ENCODE measurements at regions not wholly inside any gene's neighbourhood (a gene's known extent, or its start where the extent isn't known, plus 50 kb on each side); places are given as distances from the start of the nearest gene placed in this dataset.

DNA sequence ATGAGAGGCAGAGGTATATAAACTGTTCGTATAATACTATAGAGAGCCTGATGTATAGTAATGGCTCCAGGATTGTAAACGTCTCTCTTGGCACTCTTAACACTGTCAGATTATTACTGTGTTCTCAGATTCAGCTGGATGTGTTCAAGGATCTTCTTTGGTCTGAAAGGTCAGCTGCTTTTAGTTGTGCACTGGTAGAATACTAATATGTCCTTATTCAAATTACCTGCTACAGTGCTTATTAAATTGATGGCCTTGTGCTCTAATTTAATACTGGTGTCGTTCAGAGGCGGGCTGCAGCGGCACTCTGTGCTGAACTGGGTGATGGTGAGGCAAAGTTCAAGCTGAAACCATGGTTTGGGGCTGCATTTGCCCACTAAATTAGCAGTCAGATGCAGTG lies 216.7 kb upstream of the ARRDC3 start:
- TF ChIP-seq, protein P1, sequence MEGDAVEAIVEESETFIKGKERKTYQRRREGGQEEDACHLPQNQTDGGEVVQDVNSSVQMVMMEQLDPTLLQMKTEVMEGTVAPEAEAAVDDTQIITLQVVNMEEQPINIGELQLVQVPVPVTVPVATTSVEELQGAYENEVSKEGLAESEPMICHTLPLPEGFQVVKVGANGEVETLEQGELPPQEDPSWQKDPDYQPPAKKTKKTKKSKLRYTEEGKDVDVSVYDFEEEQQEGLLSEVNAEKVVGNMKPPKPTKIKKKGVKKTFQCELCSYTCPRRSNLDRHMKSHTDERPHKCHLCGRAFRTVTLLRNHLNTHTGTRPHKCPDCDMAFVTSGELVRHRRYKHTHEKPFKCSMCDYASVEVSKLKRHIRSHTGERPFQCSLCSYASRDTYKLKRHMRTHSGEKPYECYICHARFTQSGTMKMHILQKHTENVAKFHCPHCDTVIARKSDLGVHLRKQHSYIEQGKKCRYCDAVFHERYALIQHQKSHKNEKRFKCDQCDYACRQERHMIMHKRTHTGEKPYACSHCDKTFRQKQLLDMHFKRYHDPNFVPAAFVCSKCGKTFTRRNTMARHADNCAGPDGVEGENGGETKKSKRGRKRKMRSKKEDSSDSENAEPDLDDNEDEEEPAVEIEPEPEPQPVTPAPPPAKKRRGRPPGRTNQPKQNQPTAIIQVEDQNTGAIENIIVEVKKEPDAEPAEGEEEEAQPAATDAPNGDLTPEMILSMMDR (IDR thresholded peaks at IDR 0.05), result no peak
- TF ChIP-seq GRHL2 (CRISPR knock-in tag; IDR thresholded peaks at IDR 0.05; ENCODE audit: insufficient replicate concordance, severe bottlenecking) (no peak), ATF1 (CRISPR knock-in tag; IDR thresholded peaks at IDR 0.05) (no peak), SP1 (CRISPR knock-in tag; conservative IDR thresholded peaks at IDR 0.05) (no peak)
- TF ChIP-seq, protein P2, sequence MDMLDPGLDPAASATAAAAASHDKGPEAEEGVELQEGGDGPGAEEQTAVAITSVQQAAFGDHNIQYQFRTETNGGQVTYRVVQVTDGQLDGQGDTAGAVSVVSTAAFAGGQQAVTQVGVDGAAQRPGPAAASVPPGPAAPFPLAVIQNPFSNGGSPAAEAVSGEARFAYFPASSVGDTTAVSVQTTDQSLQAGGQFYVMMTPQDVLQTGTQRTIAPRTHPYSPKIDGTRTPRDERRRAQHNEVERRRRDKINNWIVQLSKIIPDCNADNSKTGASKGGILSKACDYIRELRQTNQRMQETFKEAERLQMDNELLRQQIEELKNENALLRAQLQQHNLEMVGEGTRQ (CRISPR knock-in tag; IDR thresholded peaks at IDR 0.05), result no peak
- TF ChIP-seq, protein P3, sequence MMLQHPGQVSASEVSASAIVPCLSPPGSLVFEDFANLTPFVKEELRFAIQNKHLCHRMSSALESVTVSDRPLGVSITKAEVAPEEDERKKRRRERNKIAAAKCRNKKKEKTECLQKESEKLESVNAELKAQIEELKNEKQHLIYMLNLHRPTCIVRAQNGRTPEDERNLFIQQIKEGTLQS (CRISPR knock-in tag; conservative IDR thresholded peaks at IDR 0.05), result no peak
- TF ChIP-seq, protein P4, sequence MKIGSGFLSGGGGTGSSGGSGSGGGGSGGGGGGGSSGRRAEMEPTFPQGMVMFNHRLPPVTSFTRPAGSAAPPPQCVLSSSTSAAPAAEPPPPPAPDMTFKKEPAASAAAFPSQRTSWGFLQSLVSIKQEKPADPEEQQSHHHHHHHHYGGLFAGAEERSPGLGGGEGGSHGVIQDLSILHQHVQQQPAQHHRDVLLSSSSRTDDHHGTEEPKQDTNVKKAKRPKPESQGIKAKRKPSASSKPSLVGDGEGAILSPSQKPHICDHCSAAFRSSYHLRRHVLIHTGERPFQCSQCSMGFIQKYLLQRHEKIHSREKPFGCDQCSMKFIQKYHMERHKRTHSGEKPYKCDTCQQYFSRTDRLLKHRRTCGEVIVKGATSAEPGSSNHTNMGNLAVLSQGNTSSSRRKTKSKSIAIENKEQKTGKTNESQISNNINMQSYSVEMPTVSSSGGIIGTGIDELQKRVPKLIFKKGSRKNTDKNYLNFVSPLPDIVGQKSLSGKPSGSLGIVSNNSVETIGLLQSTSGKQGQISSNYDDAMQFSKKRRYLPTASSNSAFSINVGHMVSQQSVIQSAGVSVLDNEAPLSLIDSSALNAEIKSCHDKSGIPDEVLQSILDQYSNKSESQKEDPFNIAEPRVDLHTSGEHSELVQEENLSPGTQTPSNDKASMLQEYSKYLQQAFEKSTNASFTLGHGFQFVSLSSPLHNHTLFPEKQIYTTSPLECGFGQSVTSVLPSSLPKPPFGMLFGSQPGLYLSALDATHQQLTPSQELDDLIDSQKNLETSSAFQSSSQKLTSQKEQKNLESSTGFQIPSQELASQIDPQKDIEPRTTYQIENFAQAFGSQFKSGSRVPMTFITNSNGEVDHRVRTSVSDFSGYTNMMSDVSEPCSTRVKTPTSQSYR (CRISPR knock-in tag; IDR thresholded peaks at IDR 0.05), result no peak
- TF ChIP-seq, protein P5, sequence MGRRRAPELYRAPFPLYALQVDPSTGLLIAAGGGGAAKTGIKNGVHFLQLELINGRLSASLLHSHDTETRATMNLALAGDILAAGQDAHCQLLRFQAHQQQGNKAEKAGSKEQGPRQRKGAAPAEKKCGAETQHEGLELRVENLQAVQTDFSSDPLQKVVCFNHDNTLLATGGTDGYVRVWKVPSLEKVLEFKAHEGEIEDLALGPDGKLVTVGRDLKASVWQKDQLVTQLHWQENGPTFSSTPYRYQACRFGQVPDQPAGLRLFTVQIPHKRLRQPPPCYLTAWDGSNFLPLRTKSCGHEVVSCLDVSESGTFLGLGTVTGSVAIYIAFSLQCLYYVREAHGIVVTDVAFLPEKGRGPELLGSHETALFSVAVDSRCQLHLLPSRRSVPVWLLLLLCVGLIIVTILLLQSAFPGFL (CRISPR knock-in tag; IDR thresholded peaks at IDR 0.05; ENCODE audit: borderline replicate concordance), result no peak
- TF ChIP-seq, protein P6, sequence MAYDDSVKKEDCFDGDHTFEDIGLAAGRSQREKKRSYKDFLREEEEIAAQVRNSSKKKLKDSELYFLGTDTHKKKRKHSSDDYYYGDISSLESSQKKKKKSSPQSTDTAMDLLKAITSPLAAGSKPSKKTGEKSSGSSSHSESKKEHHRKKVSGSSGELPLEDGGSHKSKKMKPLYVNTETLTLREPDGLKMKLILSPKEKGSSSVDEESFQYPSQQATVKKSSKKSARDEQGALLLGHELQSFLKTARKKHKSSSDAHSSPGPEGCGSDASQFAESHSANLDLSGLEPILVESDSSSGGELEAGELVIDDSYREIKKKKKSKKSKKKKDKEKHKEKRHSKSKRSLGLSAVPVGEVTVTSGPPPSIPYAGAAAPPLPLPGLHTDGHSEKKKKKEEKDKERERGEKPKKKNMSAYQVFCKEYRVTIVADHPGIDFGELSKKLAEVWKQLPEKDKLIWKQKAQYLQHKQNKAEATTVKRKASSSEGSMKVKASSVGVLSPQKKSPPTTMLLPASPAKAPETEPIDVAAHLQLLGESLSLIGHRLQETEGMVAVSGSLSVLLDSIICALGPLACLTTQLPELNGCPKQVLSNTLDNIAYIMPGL (CRISPR knock-in tag; IDR thresholded peaks at IDR 0.05), result no peak
